SW480 (cell line): ENCODE measurements at regions not wholly inside any gene's neighbourhood (a gene's known extent, or its start where the extent isn't known, plus 50 kb on each side); places are given as distances from the start of the nearest gene placed in this dataset.

ENCODE experiments used
- DNase-seq: peaks from one replicate; pipeline ENCODE4 v3.0.0-alpha.2; 2016; ENCODE audit warnings: low spot score

DNA sequence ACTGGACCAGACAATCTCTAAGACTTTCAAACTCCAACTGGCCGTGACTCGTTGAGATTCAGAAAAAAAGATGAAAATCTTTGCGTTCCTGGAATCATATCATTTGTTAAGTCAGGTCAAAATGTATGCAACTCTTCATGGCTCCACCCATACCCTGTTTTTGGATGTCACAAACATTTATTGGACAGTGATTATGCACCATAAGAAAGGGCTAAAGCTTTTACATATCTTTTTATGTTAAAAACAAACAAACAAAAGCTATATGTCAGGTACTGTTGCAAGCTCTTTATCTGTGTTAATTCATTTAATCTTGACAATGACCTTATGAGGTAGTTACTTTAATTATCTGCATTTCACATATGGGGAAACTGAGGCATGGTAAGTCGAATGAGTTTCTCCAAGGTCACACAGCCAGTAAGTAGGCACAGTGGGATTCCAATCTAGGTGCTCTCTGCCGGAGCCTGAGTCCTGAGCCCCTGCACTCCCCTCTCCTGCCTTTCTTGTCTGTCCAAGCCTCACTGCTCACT lies 145.7 kb upstream of the MYCN start:
- DNase-seq = no peak

GRCh38 chr2:15795426-15795825 lies 144.9 kb upstream of the MYCN start:
- no peak for DNase-seq

DNA sequence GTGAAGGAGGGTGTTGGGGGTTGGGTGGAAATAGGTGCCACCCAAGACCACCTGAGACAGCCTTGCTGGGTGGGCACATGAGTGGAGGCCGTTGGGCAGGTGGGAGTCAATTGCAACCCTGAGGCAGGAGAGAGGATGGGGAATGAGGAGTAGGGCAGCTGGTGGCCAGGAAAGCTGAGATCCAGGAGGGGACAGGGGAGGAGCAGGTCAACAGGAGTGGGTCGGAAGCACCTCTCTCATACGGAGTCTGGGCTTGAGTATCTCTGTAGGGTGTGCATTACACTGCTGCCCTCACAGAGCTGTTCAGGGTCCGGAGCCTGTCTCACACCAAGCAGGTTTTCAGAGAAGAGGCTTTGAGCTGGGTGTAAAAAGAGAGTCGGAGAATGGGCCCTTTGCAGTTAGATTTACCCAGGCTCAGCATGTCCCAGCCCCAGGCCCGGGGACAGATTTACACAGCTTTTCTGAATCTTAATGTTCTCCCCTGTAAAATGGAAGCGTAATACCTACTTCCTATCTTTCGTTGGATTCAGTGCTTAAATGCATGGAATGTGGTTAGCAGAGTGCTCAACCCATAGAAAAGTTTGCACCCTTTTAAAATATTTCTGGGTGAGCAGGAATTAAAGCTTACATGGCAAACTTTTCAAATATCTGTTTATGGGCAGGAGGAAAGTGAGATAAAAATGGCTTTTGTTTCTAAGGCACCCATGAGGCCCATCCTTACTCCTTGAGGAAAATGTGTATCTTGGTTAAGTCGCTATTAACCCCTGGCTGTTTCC lies 144.0 kb upstream of the MYCN start:
- DNase-seq = no peak

DNA sequence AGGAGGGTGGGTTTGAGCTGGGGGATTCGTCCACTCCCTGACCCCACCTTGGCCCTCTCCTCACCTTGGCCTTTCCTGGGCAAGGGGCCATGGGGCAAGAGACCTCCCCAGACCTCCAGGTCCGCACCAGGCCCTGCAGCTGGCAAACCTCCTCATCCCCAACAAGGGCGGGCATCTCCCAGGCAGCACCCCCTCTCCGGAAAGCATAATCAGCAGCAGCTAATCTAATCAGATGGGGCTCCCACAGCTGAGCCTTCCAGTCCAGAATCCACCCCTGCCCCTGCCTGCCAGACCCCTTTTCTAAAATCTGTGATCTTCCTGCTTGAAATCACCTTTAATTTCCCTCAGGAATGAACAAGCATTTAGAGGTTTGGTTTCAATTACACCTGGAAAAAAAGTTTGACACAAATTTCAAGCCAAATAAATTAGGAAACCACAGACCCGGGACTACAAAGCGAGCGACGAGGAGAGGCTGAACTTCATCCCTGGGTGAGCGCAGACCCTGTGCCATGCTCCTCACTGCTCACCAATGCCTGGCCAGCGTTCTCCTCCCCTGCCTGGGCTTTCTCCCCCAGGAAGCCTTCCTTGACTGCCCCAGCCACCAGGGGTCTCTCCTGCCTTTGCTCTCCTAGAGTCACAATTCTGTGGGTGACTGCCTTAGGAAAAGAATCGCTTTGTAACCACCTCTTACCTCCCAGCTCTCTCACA lies 143.0 kb upstream of the MYCN start:
- DNase-seq = no peak

DNA sequence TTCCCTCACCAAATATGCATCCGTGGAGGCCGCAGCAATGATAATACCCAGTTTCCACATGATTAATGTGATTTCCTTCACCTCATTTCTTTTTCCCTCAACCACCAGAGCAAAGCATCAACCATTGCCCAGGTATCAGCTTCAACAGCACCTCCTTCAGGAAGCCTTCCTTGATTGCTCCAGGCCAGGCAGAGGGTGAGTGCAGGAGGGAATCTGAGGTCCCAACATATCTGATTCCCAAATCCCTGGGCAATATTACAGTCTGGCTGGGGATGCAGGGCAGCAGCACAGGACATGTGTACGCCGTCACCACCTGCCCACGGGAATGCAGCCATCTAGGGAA lies 142.4 kb upstream of the MYCN start:
- no peak for DNase-seq

- DNase-seq = no peak
Measured at GRCh38 chr2:15798701-15799431, 141.5 kb upstream of the MYCN start.

GRCh38 chr2:15799432-15799827 lies 140.9 kb upstream of the MYCN start:
- peak; percentile 72 for DNase-seq

GRCh38 chr2:15800495-15801329 lies 139.6 kb upstream of the MYCN start:
- DNase-seq = no peak

GRCh38 chr2:15801439-15801838 lies 138.9 kb upstream of the MYCN start:
- no peak for DNase-seq

DNA sequence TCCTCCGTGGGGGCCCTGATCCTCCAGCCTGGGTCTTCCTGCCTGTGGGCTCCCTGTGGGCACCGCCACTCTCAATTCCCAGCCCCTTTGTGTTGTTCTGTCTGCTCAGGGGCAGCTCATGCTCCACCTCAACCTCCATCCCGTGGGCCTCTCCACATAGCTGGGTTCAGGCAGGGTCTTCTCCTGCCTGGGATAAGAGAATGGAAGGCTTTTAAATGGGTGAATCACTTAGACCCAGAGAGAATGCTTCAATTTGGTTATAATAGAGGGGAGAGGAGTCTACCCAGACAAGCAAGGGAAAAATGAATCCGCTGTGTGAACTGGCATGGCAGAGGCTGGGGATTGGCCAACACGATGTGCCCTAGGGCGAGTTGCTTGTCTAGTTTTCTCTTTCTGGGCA lies 138.4 kb upstream of the MYCN start:
- DNase-seq = no peak

GRCh38 chr2:15802657-15803542 lies 137.4 kb upstream of the MYCN start:
- DNase-seq = no peak

GRCh38 chr2:15803543-15804245 lies 136.7 kb upstream of the MYCN start:
- DNase-seq = no peak

GRCh38 chr2:15804246-15804619 lies 136.1 kb upstream of the MYCN start:
- DNase-seq = no peak

- DNase-seq = no peak
Measured at GRCh38 chr2:15804691-15805090, 135.7 kb upstream of the MYCN start.

- DNase-seq = no peak
Measured at GRCh38 chr2:15805206-15805605, 135.1 kb upstream of the MYCN start.

GRCh38 chr2:15805772-15806171 lies 134.6 kb upstream of the MYCN start:
- no peak for DNase-seq

- DNase-seq = no peak
Measured at GRCh38 chr2:15806801-15807417, 133.4 kb upstream of the MYCN start.

- no peak for DNase-seq
Measured at GRCh38 chr2:15807418-15808203, 132.7 kb upstream of the MYCN start.
